Prostate gland (tissue), 2 donors: ENCODE measurements at regions not wholly inside any gene's neighbourhood (a gene's known extent, or its start where the extent isn't known, plus 50 kb on each side); places are given as distances from the start of the nearest gene placed in this dataset.
"Not testable (repeated sequence)": the region's sequence is repeated elsewhere in the genome, so short reads cannot be mapped to it uniquely, and the experiment has no call there.

Experiments used
- DNase-seq: peaks from one replicate; pipeline ENCODE4 v3.0.0-alpha.2; 2019; ENCODE audit warnings: low spot score
- H3K27ac ChIP-seq, 2 donors: fragments of 200-600 bp; sonication (generic); 2 replicates each; pipeline ENCODE4 v1.5.1; 2017 to 2019
- H3K27me3 ChIP-seq: fragments of 200-600 bp; sonication (generic); replicated peaks from 2 replicates; pipeline ENCODE4 v1.5.1; 2019; ENCODE audit not compliant: insufficient read depth
- H3K36me3 ChIP-seq, 2 donors: fragments of 200-600 bp; sonication (generic); 1 replicate in 1 of 2; 2 replicates in 1 of 2; pipeline versions ENCODE4 v1.5.1 to v1.8.1; 2017 to 2019
- H3K4me1 ChIP-seq: fragments of 200-600 bp; sonication (generic); replicated peaks from 2 replicates; pipeline ENCODE4 v1.5.1; 2019
- H3K4me3 ChIP-seq, 2 donors: fragments of 200-600 bp; sonication (generic); 2 replicates each; pipeline ENCODE4 v1.5.1; 2017 to 2019
- H3K9me3 ChIP-seq: fragments of 200-600 bp; sonication (generic); 2 replicates; pipeline ENCODE4 v1.5.1; 2017
- CTCF ChIP-seq, 4 experiments: fragments of 200-600 bp in 2 of 4; fragments of 450-650 bp in 2 of 4; sonication (generic) in 2 of 4; IDR thresholded peaks; 1 replicate in 3 of 4; 2 replicates in 1 of 4; pipeline ENCODE4 v1.5.1; 2016 to 2019; ENCODE audit warnings: antibody characterized with exemption in 4 of 4, mild to moderate bottlenecking in 2 of 4, moderate library complexity in 2 of 4
- POLR2A ChIP-seq: fragments of 450-650 bp; IDR thresholded peaks from one replicate; pipeline ENCODE4 v1.6.1; 2016; ENCODE audit warnings: antibody characterized with exemption, mild to moderate bottlenecking
- POLR2AphosphoS5 ChIP-seq: sonication (generic); formaldehyde crosslinking; IDR thresholded peaks from one replicate; pipeline ENCODE4 v1.6.1; 2017; ENCODE audit warnings: antibody characterized with exemption
- WGBS: methylation state at CpG from one replicate; pipeline ENCODE4 v1.1.5; 2018; 5-methylcytosine and 5-hydroxymethylcytosine counted together
- intact Hi-C: fragments of 100-400 bp; cut with DNase I; formaldehyde crosslinking; loops from one replicate; pipeline ENCODE4 v1.14.2; 2022

GRCh38 chrX:97907791-97908190 is 1024.1 kb downstream of the RPA4 start:
- Histone ChIP-seq H3K27ac (no peak overlapping the region), H3K27me3 (no peaks in the 10 kb centered on the region), H3K36me3 (no peaks in the 10 kb centered on the region), H3K9me3 (no peaks in the 10 kb centered on the region), H3K4me3 (no peak overlapping the region), H3K4me1 (no peaks in the 10 kb centered on the region)
- DNase-seq, result no peak
- WGBS, result 61% methylated on average over 1 of the region's 1 CpG
- no peak for TF ChIP-seq POLR2A
- TF ChIP-seq CTCF (IDR thresholded peaks at IDR 0.05), result no peak
- no peak for TF ChIP-seq POLR2AphosphoS5
- intact Hi-C loops, result no loop called here

- 84% methylated on average over 3 of the region's 3 CpGs for WGBS
- H3K27ac ChIP-seq, result no peak overlapping the region
- H3K4me3 ChIP-seq, result no peak overlapping the region
- H3K36me3 ChIP-seq, result no peaks in the 10 kb centered on the region
- TF ChIP-seq POLR2A (no peak), CTCF (IDR thresholded peaks at IDR 0.05) (no peak), POLR2AphosphoS5 (no peak)
- intact Hi-C loops, result no loop called here
- H3K27me3 ChIP-seq, result no peaks in the 10 kb centered on the region
- no peaks in the 10 kb centered on the region for H3K4me1 ChIP-seq
- no peaks in the 10 kb centered on the region for H3K9me3 ChIP-seq
- DNase-seq, result no peak
These were observed 1025.5 kb downstream of the RPA4 start for GRCh38 chrX:97909245-97909644.

- H3K9me3 ChIP-seq, intact Hi-C loops, H3K4me3 ChIP-seq, H3K27me3 ChIP-seq, H3K36me3 ChIP-seq, H3K4me1 ChIP-seq, DNase-seq, H3K27ac ChIP-seq: not testable (repeated sequence)
- WGBS, result 89% methylated on average over 5 of the region's 10 CpGs
These were observed 1031.7 kb downstream of the RPA4 start for GRCh38 chrX:97915390-97915789.

- H3K9me3 ChIP-seq, DNase-seq, H3K36me3 ChIP-seq, H3K27me3 ChIP-seq, H3K4me3 ChIP-seq, intact Hi-C loops, H3K27ac ChIP-seq, H3K4me1 ChIP-seq: not testable (repeated sequence)
- 78% methylated on average over 8 of the region's 8 CpGs for WGBS
These were observed 1037.5 kb downstream of the RPA4 start for GRCh38 chrX:97921223-97921622.

- DNase-seq, result no peak
- H3K9me3 ChIP-seq, result no peaks in the 10 kb centered on the region
- H3K4me3 ChIP-seq, result no peak overlapping the region
- H3K36me3 ChIP-seq, result no peaks in the 10 kb centered on the region
- TF ChIP-seq CTCF (IDR thresholded peaks at IDR 0.05) (no peak), POLR2A (no peak), POLR2AphosphoS5 (no peak)
- H3K4me1 ChIP-seq, result no peaks in the 10 kb centered on the region
- intact Hi-C loops, result no loop called here
- H3K27me3 ChIP-seq, result no peaks in the 10 kb centered on the region
- H3K27ac ChIP-seq, result no peak overlapping the region
- whole genome bisulfite sequencing, result 73% methylated on average over 2 of the region's 2 CpGs
These were observed 1047.9 kb downstream of the RPA4 start for GRCh38 chrX:97931586-97931985.

GRCh38 chrX:97936296-97936695 is 1052.6 kb downstream of the RPA4 start:
- TF ChIP-seq CTCF (IDR thresholded peaks at IDR 0.05) (no peak), POLR2AphosphoS5 (no peak), POLR2A (no peak)
- intact Hi-C loops, result no loop called here
- WGBS, result 54% methylated on average over 1 of the region's 1 CpG
- Histone ChIP-seq H3K36me3 (no peaks in the 10 kb centered on the region), H3K27ac (no peak overlapping the region), H3K4me3 (no peak overlapping the region), H3K4me1 (no peaks in the 10 kb centered on the region), H3K9me3 (no peaks in the 10 kb centered on the region), H3K27me3 (no peaks in the 10 kb centered on the region)
- no peak for DNase-seq
